ENCODE measurements at regions not wholly inside any gene's neighbourhood (a gene's known extent, or its start where the extent isn't known, plus 50 kb on each side); places are given as distances from the start of the nearest gene placed in this dataset.
"Not testable (repeated sequence)": the region's sequence is repeated elsewhere in the genome, so short reads cannot be mapped to it uniquely, and the experiment has no call there.

DNA sequence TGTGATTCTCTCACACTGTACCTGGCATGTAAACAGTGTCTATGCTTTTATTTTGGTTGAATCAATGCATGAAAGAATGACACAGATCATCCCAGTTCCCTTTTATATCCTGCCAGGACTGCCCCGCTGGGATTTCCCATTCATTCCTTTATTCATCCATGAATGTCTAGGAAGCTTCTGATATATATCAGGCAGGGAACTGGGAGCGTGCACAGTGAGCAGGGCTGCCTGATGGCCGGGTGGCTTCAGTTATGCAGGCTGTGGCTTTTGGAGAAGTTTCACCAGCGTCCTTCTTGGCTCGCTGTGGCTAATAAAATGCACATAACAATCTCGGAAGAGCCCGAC lies 789.0 kb downstream of the TBC1D22A start:
- DNase-seq = no peak

DNA sequence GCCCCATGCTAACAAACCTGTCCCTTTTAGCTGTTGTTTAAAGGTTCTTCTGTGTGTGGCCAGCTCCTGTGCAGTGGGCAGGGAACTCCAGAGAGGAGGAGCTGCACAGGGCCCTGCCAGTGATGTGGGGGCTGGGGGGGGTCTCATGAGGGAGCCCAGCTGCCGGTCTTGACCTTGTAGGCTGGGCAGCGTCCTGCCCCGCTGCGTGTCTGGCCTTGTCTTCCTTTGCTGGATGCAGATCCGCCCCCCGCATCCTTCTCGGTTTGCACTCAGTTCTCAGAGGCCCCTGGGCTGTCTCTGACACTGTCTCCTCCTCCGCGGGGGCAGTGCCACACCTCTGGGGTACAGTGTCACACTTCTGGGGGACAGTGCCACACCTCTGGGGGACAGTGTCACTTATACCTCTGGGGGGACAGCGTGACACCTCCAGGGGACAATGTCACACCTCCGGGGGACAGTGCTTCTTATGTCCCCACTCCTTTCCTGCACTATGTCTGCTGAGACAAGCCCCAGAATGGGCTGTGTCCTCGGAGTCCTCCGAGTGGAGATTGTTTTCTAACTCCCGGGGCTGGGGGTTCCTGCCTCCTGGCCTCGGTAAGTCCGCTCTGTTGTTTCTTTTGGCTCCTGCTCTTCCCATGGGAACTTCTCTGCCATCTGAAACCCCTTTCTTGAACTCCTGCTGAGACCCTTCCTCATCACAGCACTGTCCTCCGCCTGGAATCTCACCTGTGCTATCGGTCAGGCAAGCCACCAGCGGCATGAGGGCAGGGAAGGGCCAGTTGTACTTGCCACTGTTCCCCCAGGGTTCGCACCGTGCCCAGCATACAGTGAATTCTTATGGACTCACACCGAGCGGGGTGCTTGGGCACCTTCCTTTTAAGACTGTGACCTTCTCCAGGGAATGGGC lies 788.3 kb downstream of the TBC1D22A start:
- no peak for DNase-seq

DNA sequence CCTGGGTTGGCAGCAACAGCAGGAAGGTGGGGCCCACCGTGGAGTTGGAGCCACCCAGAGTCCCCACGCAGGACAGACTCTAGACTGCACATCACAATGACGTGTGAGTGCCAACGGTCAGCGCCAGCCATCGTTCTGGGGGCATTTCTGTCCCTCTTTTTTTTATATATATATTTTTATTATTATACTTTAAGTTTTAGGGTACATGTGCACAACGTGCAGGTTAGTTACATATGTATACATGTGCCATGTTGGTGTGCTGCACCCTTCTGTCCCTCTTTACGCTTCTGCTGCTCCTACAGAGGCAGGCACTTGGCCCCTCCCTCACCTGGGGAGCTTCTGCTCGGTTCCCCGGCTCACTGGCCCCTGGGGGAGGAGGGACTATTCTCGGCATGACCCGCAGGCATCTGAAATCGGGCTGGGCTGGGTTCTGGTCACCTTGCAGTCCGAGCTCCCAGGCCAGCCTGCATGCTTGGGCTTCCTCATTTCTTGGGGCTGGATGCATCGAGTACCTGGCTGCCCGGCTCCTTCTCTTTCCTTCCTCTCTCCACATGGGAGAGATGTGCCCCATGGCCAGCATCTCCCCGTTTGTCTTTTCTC lies 787.4 kb downstream of the TBC1D22A start:
- no peak for DNase-seq

DNA sequence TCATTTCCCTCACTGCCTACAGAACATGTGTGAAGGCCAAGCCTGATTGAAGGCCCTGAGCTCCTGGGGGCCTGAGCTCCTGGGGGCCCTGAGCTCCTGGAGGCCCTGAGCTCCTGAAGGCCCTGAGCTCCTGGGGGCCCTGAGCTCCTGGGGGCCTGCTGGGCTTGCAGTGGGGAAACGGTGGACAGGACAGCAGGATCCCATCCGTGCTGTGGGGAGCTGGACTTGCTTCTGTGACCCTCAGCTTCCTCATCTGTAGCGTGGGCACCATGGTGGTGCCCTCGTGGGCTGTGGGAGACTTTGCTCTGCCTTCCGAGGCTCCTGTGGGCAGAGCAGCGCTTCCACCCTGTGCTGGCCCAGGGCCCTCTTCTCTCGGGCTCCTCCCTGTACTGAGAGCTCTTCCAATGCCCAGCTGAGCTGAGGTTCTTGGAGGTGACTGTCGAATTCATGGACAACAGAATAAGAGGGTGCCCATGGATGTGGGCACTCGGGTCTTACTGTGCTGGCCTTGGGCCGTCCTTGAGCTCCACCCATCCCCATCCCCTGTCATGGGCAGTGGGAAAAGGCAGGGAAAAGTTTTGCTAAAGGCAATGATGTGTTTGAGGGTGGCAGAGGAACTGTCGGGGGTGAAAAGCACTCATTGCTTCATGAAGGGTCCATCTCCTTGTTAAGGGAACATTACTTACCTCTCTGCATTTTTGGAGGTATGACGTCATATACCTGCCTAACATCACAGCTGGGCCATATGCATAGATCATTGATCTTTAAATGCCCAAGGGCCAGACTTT lies 786.7 kb downstream of the TBC1D22A start:
- DNase-seq = no peak

DNA sequence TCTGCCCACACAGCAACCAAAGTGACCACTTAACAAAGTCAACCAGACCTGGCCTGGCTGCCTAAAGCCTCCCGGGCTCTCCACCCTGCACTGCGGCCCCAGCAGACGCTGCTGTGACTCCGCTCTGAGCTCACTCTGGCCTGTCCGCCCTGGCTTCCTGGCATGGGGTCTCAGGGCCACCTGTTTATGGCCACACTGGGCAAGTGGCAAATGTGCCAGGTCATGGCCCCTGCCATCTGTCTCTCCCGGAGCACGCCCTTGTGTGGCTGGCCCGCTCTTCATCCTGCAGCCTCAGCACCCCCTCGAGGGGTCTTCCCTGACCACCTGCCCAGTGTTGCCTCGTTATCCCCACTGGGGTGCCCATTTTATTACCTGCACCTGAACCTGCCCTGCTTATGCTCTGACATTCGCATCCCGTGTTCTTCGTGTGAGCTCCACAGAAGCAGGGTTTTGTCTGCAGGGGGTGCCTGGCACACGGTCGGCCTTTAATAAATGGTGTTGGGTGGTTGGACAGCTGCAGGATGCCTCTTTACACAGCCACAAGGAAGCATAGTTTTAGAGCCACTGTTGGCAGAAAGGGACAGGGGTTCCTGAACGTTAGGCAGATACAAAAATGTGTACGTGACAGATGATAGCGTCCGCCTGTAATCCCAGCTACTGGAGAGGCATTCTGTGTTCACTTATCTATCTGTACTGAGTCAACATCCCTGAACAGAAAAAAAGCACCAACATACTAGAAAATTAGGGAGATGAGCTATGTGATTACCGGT lies 785.6 kb downstream of the TBC1D22A start:
- DNase-seq = no peak

DNA sequence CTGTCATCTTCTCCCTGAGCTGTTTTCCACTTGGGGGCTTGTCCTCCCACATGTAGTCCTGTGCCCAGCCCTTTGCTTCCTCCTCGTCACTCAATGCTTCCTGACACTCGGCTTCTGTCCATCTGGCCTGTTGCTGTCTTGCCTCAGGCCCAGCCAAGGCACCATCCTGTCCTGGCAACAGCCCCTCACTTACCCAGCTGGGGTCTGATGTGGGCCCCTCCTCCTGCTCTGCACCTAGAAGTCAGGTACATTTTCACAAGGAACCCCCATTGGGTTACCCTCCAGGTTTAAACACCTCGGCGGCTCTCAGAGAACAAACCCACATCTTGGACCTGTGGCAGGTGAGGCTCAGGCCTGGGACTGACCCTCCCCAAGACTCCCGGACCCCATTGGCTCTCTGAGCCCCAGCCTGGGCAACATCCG lies 784.8 kb downstream of the TBC1D22A start:
- no peak for DNase-seq

DNA sequence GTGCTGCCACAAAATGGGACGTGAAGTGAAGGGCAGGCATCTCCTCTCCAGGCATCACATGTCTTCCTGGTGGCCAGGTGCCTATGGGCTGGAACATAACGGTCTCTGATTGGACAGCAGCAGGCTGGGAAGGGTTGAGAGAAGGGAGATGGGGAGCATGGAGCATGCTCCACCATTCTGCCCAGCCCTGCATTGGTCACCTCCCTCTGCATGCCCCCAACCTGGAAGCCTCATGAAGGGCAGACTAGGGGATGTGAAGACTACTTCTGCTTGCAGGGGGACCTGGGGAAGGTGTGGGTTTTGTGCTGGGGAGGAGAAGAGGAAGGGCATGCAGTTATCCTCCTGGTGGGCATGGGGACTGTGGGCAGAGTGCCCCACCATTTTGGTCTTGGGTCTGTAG lies 782.2 kb downstream of the TBC1D22A start:
- DNase-seq = no peak

DNA sequence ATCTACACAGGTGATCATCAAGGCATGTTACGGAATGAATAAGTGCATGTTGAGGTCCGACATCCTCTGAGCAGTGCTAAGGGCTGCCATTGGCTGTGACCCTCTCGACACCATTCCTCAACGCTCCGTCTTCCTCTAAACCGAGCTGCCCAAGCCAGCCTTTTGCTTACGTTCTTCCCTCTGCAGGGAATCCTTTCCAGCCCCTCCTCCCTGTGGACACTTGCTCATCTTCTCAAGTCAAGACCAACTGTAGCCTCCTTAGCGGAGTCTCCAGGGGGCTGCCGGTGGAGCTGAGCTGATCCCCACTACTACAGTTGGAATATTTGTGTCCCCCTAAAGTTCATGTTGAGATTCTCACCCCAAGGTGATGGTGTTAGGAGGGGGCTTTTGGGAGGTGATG lies 781.0 kb downstream of the TBC1D22A start:
- no peak for DNase-seq

DNA sequence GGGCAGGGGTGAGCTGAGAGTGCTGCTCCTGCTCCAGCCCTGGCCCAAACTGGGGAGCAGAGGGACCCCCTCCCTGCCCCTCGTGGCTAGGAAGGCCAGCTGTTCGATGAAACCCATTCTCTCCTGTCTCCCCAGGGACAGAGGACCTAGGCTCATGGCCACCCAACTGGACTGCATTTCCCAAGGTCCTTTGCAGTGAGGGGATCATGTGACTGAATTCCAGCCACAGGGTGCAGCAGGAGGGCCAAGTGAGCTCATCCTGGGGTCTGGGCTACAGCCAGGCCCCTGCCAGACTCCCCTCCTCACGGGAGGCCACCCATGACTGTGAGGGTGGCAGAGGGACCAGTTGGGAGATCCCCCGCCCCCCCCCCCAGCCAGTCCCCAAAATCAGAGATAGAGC lies 777.6 kb downstream of the TBC1D22A start:
- DNase-seq = no peak

DNA sequence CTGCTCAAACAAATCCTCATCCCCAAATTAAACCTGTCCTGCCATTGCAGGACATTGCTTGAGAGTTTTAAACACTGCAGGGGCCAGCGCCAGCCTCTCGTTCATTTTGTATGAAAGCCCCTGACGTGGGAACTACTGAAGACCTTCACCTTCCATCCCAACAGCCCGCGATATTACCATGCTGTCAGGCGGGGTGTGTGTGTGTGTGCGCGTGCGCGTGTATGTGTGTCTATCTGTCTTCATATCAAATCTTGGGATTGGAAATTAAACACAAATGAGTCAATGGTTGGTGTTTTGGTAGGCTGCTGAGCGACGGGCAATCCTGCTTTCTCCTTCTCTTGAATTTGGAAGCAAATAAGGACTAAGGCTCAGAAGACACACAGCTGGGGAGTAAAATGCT lies 776.9 kb downstream of the TBC1D22A start:
- no peak for DNase-seq

DNA sequence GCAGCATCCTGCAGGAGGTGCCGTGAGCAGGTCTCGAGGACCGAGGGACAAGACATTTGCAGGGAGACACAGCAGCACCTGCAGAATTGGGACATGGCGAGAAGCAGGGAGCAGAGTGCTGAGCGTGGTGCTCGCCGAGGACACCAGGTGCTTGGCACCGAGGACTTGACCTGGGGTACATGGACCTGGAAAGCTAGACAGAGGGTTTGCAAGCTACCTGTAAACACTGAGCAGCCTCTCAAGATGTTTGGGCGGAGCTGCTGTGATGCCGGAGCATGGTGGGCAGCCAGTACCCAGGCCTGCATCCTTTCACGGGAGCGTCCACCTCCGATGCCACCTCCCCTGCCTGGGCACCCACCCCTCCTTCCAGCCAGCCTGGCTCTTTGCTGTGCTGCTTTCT lies 773.2 kb downstream of the TBC1D22A start:
- DNase-seq = no peak

DNA sequence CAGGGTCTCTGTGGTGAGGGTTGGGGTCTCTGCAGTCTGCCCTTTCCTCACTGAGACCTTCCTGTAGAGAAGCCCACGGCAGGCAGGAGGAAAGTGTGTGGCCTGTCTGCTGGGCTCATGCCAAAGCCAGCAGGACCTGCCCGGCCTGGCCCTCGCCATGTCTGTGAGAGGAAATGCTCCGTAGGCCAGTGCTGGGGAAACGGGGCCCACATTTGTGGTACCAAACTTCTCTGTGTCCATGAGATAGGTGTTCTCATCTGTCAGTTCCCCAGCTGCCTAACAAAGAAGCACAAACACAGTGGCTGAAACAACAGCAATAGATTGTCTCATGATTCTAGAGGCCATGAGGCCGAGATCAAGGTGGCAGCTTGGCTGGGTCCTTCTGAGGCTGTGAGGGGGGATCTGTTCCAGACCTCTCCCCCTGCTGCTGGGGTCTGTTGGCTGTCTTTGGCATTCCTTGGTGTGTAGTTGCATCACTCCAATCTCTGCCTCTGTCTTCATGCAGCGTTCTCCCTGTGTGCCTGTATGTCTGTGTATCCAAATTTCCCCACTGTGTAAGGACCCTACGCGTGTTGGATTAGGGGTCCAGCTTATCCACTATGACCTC lies 772.5 kb downstream of the TBC1D22A start:
- DNase-seq = no peak

DNA sequence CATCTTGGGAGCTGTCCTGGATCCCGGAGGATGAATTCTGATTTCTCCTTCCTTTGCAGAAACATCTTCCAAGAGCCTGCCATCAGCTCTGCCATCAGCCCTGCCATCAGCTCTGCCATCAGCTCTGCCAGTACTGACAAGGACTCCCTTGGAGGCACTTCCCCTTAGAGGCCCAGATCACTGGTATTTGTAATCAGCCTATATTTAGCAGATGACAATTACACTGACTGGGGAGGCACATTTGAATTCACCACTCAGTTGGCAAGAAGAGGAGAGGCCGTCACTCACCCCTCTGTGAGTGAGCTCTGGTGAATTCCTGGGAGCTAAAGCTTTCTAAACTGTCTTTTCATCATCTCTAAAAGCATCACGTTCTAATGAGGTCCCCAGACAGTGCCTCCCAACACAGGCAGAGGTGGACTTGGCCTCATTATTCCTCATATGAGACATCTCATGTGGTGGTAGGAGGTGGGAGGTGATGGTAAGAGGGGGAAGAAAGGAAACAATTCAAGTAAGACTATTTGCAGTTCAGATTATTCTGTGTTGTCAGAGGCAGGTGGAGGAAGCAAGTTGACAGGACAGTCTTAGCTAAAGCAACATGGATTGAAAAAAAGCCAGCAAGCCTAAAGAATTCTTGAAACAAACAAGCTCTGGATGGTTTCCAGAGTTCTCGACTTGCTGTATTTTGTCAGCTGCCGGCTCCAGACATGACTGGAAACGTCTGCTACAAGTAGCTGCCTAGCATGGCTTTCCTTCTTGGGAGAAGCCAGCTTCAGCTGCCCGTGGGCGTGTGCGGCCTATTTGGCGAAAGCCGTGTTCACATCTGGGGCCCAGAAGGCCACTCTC lies 771.7 kb downstream of the TBC1D22A start:
- no peak for DNase-seq

DNA sequence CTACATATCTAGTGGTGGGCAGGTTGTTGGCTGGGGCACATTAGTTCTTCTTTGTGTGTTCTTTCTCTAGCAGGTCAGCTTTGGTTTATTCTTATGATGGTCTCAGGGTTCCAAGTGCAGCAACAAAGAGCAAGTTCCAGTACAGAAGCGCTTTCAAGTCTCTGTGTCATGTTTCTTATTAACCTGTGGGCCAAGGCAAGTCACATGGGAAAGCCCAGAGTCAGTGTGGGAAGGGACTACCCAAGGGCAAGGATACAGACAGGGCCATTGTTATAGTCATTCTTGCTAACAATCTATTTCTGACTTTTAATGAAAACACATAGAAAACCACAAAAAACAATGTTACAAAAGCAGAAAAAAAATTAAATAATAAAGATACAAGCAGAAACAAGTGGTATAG lies 754.6 kb downstream of the TBC1D22A start:
- DNase-seq = no peak

DNA sequence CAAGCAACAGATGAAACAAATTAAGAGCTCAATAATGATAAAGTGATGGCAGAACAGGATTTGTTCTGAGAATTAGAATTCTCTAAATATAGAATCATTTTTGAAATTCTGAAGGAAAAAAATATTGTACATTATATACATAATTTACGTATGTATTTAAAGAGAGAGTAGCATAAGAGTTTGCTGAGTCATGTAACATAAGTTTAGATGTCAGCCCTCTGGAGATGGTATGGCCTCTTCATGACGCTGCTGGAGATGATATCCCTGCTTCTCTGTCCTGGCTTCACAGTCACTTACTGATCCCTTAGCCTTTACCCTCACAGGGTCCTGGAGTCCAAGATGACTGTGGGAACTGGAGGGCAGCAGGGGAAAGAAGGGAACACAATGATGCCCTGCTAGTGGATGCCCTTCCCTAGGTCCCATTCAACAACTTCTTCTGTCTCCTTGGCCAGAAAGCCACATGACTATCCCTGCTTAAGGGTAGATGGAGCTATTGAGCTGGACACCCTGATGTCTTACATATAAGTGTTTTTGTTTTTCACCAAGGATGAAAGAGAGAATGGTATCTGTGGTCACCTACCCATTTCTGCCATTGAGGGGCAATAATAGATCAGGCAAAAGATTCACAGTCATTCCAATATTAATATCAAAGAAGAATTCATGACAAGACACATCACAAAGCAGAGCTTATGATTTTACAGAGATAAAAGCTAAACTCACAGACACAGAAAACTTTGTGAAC lies 753.1 kb downstream of the TBC1D22A start:
- DNase-seq = no peak

DNA sequence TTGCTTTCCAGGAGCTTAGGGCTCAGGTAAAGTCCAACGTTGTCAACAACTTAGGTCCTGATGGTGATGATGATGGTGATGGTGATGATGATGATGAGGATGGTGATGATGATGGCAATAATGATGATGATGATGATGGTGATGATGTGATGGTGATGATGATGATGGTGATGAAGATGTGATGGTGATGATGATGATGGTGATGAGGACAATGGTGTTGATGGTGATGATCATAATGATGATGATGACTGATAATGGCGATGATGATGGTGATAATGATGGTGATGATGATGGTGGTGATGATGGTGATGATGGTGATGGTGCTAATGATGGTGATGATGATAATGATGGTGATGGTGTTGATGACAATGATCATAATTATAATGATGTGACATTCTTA lies 750.2 kb downstream of the TBC1D22A start:
- no peak for DNase-seq

DNA sequence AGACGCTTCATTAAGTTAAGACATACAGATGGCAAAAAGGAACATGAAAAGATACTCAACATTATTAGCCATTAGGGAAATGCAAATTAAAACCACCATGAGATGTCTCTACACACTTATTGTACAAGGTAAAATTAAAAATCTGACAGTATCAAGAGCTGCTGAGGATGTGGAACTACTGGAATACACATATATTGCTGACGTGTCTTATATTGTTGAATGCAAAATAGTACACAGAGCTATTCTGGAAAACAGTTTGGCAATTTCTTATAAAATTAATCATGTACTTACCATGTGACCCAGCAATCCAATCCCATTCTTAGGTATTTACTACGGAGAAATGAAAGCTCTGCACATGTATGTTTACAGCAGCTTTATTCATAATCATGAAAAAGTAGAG lies 742.5 kb downstream of the TBC1D22A start:
- DNase-seq = no peak

DNA sequence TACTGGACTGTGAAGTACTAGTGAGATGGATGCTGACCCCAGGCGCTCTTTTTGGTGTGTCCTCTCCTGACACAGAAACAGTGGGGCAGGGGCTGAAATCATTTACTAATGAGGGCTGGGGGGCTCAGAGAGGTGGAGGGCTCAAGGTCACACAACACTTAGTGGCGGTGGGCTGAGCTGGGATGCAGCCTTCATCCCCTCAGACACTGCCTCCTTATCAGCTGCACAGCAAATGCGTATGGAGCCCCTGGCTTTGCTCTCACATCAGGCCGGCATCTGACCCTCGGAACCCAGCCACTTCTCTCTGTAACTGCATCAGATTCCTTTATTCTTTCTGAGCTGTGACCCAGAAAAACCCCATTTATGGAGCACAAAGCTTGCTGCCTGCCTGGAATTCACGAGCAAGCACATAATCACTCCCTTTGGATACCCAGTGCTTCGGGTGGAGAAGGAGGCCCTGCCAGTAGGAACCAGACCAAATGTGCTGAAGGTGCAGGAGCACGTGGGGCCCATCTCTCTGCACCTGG lies 736.6 kb downstream of the TBC1D22A start:
- no peak for DNase-seq

DNA sequence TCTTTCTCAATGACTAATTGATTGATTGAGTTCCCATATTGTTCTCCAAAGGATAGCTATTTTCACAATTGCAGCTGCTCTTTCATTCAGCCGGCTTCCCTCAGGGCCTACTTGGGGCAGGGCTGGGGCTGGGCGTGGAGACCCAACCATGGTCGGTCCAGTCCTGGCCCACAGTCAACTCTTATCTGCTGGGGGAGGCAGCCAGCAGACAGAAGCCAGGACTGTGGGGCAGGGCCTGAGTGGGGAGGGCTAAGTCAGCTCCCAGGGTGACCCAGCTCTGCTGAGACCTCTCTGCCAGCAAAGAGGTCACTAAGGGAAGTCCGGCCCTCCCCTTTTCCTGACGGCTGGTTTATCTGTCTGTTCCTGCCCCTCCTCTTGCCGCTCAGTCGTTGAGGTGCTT lies 735.2 kb downstream of the TBC1D22A start:
- no peak for DNase-seq

DNA sequence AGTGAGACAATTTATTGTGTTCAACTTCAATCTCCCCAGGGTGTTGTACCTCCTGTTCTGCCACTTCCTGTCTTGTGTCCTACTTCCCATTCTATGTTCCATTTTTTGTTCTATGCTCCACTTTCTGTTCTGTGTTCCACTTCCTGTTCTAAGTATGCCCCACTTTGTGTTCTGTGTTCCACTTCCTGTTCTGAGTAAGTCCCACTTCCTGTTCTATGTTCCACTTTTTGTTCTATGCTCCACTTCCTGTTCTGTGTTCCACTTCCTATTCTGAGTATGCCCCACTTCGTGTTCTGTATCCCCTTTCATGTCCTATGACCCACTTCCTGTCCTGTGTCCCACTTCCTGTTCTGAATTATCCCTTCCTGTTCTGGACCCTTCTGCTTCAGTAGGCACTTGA lies 732.7 kb downstream of the TBC1D22A start:
- DNase-seq = no peak

DNA sequence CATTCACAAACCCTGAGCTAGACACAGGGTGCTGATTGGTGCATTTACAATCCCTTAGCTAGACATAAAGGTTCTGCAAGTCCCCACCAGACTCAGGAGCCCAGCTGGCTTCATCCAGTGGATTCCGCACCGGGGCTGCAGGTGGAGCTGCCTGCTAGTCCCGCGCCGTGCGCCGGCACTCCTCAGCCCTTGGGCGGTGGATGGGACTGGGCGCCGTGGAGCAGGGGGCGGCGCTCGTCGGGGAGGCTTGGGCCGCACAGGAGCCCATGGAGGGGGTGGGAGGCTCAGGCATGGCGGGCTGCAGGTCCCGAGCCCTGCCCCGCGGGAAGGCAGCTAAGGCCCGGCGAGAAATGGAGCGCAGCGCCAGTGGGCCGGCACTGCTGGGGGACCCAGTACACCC lies 725.7 kb downstream of the TBC1D22A start:
- not testable (repeated sequence) for DNase-seq

All from NCI-H2171 (cell line).